ENCODE measurements at regions not wholly inside any gene's neighbourhood (a gene's known extent, or its start where the extent isn't known, plus 50 kb on each side); places are given as distances from the start of the nearest gene placed in this dataset.

DNA sequence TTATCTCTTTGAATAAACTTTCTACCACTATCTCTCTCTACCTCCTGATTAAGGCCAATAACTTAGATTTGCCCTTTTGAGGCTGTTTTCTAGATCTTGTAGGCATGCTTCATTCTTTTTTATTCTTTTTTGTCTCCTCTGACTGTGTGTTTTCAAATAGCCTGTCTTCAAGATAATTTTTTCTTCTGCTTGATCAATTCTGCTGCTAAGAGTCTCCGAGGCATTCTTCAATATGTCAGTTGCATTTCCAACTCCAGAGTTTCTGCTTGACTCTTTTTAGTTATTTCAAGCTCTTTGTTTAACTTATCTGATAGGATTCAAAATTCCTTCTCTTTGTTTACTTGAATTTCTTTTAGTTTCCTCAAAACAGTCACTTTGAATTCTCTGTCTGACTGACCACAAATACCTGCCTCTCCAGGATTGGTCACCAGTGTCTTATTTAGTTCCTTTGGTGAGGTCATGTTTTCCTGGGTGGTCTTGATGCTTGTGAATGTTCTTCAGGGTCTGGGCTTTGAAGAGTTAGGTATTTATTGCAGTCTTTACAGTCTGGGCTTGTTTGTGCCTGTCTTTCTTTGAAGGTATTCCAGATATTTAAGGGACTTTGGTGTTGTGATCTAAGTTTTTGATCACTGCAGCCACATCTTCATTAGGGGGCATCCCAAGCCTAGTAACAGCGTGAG lies 197.3 kb upstream of the STK17B start:
- WGBS (ENCODE audit: extremely low coverage, insufficient read length, low lambda C conversion rate), result no CpG with 5 or more reads among the region's 2 CpGs
- H3K4me1 Mint-ChIP-seq, result peaks cover 3 to 10% of the 10 kb centered on the region in 2 experiments
- Histone ChIP-seq H3K79me1 (ENCODE audit: insufficient read depth, low read depth, low read length, poor library complexity, severe bottlenecking) (no peaks in the 10 kb centered on the region), H4K8ac (replicated peaks; ENCODE audit: insufficient read length, low read depth, low read length) (no peak overlapping the region), H3K4me2 (ENCODE audit: insufficient read depth, insufficient read length, low read length) (no peak overlapping the region), H2BK15ac (ENCODE audit: low read depth, low read length) (no peak overlapping the region), H3K79me2 (ENCODE audit: insufficient read depth, low read length) (no peaks in the 10 kb centered on the region), H3K9ac (ENCODE audit: extremely low read depth, insufficient read length, low read length) (no peak overlapping the region), H2BK5ac (ENCODE audit: insufficient read length, low read length) (no peak overlapping the region), H3K18ac (ENCODE audit: insufficient read length, low read depth, low read length) (no peak overlapping the region), H4K5ac (ENCODE audit: insufficient read length, low read depth, low read length) (no peak overlapping the region), H4K91ac (ENCODE audit: insufficient read length, low read depth, low read length) (no peak overlapping the region), H3K9me3 (ENCODE audit: control insufficient read depth, low read depth, low read length) (no peaks in the 10 kb centered on the region), H3K14ac (ENCODE audit: insufficient read depth, low read length) (no peak overlapping the region), H3T11ph (ENCODE audit: low read length) (no peak overlapping the region), H2BK20ac (ENCODE audit: low read depth, low read length, poor library complexity, severe bottlenecking) (no peak overlapping the region), H2AK5ac (ENCODE audit: insufficient read length, low read length) (no peak overlapping the region), H3K4ac (ENCODE audit: low read depth, low read length) (no peak overlapping the region), H3K27ac (ENCODE audit: insufficient read length, low read depth, low read length) (no peak overlapping the region), H4K20me1 (ENCODE audit: control insufficient read depth, insufficient read depth, insufficient read length) (no peaks in the 10 kb centered on the region), H2BK12ac (ENCODE audit: insufficient read length, low read depth, low read length) (no peak overlapping the region), H3K4me1 (ENCODE audit: insufficient read depth, low read length) (no peaks in the 10 kb centered on the region), H3K23me2 (ENCODE audit: insufficient read length, low read depth, low read length, poor library complexity, severe bottlenecking) (no peaks in the 10 kb centered on the region), H3K23ac (ENCODE audit: insufficient read length, low read depth, low read length) (no peak overlapping the region), H3K56ac (ENCODE audit: insufficient read length, low read depth, low read length) (no peak overlapping the region), H2BK120ac (ENCODE audit: low read depth, low read length, poor library complexity, severe bottlenecking) (no peak overlapping the region), H3K27me3 (ENCODE audit: insufficient read depth, low read length) (no peaks in the 10 kb centered on the region), H2AFZ (ENCODE audit: low read length) (no peak overlapping the region)
- no peak overlapping the region for H3K4me3 Mint-ChIP-seq
- TF ChIP-seq, protein P1, sequence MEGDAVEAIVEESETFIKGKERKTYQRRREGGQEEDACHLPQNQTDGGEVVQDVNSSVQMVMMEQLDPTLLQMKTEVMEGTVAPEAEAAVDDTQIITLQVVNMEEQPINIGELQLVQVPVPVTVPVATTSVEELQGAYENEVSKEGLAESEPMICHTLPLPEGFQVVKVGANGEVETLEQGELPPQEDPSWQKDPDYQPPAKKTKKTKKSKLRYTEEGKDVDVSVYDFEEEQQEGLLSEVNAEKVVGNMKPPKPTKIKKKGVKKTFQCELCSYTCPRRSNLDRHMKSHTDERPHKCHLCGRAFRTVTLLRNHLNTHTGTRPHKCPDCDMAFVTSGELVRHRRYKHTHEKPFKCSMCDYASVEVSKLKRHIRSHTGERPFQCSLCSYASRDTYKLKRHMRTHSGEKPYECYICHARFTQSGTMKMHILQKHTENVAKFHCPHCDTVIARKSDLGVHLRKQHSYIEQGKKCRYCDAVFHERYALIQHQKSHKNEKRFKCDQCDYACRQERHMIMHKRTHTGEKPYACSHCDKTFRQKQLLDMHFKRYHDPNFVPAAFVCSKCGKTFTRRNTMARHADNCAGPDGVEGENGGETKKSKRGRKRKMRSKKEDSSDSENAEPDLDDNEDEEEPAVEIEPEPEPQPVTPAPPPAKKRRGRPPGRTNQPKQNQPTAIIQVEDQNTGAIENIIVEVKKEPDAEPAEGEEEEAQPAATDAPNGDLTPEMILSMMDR (conservative IDR thresholded peaks at IDR 0.05), result no peak
- no peaks in the 10 kb centered on the region for H3K9me3 Mint-ChIP-seq
- DNase-seq, result no peak
- H3K36me3 Mint-ChIP-seq (ENCODE audit: insufficient read depth in 1 of 3, low read depth in 3 of 3), result no peaks in the 10 kb centered on the region; a peak in 1 of 7 replicates
- no peak overlapping the region; a peak in 1 of 7 replicates for H3K27ac Mint-ChIP-seq
- H3K27me3 Mint-ChIP-seq (ENCODE audit: low read depth), result no peaks in the 10 kb centered on the region

Measured in H9 (cell line).